NCI-H2196 (cell line): ENCODE measurements at regions not wholly inside any gene's neighbourhood (a gene's known extent, or its start where the extent isn't known, plus 50 kb on each side); places are given as distances from the start of the nearest gene placed in this dataset.
A peak's percentile ranks its signal among the peaks of the same experiment; 100 is the strongest.

Experiments
- DNase-seq: peaks from one replicate; lab custom pipeline; 2025; ENCODE audit not compliant: unreplicated experiment; lab: John Stamatoyannopoulos, UW

DNA sequence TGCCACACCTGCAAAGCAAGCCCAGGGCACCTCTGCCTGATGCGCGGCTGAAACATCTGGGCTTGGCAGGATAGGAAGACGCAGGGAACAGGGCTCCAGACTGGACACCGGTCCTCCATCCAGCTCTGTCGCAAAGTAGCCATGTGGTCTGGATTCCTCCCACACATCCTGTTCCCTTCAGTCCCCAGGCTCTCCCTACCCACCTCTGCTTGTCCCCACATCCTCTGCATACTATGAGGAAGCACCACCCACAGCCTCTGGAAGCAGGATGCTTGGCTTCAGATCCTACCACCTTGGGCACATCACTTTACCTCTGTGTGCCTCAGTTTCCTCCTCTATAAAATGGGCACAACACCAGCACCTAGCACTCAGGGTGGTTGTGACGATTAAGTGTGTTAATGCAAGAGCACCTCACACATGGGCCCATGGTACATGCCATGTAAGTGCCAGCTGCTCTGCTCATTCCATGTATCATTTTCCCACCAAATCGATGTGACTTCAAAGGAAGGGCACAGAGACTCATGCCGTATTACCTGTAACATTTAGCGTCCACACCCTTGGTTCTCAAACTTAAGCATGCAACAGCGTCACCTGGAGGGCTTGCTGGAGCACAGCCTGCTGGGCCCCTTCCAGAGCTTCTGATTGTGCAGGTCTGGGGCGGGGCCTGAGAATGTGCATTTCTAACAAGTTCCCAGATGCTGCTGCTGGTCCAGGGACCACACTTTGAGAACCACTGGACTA, 138.6 kb upstream of the SDK2 start:
- DNase-seq: no peak

DNA sequence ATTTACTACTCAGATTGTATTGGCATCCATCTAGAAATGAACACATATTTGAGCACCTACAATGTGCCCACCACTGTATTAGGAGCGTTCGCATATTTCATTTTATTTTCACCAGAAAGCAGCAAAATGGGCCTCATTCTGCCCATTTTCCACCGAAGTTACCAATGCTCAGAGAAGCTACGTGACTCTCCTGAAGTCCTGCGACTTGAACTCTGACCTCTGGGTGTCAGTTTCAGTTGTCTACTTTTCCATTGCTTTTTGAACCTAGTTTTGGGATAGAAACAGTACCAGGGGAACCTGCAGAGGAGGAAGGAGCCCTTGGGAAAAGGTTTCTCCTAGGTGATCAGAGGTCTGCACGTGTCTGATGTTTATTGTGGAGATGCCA, 139.1 kb upstream of the SDK2 start:
- DNase-seq: no peak

DNA sequence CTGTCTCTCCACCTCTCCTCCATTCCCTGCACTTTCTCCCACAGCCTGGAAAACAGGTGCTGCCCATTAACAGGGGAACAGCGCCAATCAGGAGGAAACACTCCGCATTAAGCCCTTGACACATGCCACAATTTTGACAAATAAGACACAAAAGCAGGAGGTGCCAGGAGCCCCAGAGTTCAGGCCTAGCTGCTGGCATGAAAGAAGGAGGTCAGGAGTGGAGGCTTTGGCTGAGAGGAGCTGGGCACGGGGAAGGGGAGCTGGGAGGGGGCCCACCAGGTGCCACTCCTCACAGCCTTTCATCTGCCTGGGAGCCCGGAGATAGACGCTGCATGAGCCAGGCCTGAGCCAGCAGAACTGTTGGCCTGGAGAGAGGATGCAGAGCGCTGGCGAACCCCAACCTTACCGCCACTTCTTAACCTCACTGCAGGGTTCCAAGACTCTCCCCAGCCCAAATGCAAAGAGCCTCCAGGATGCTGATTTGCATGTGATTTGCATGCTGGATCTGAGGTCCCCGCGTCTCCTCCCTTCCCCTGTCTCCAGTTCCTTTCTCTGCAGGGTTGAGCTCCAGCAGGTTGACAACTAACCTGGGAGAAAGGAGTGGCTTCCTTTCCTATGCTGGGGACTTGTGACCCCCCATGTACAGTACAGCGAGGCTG, 139.8 kb upstream of the SDK2 start:
- DNase-seq: no peak

DNA sequence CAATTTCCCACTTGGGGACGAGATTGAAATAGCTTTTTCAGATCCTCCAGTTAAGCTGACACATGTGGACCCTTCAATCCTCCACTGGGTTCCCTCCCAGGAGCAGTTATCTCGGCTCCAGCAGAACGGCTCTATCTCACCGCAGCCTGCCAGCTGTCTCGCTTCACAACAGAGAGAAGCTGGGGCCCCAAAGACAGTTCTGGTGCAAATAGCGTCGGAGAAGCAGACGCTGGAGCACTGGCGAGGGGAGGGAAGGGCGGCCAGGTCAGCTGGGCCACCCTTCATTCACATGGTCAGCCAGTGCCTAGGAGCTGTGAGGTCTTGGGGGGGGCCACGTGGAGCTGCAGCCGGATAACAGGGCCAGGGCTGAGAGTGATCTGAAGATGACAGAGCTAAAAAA, 141.3 kb upstream of the SDK2 start:
- DNase-seq: no peak

DNA sequence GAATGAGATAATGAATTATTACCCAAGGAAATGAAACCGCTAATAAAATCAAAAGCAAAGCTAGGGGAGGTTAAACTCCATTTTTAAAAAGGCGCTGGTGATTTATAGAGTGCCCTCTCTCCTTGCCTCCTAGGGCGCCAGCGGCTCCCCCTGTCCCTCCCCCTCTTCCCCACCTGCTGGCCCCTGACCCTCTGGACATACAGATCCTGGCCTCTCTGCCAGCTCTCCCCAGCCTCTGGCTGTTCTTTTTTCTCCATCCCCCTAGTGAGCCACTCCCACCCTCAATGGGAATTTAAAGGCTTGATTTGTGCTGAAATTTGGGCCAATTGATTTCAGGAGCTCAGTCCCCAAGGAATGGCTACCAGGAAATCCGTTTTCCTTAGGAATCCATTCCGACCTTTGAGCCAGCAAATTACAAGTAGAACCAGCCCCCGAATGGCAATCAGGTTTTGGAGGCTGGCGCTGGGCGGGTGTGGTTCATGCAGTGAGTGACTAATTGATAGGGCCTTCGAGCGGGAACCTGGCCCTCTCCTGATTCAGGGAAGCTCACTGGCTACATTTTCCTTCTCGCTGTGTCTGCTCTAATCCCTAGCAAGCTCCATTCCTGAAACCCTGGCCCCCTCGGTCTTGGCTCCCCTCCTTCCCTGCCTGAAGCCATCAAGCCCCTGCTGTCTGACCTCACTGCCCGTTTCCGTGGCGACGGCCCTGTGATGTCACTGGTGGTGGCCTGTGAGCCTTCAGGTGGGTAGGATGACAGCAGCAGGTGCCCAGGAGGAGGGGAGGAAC, 141.9 kb upstream of the SDK2 start:
- DNase-seq: no peak

DNA sequence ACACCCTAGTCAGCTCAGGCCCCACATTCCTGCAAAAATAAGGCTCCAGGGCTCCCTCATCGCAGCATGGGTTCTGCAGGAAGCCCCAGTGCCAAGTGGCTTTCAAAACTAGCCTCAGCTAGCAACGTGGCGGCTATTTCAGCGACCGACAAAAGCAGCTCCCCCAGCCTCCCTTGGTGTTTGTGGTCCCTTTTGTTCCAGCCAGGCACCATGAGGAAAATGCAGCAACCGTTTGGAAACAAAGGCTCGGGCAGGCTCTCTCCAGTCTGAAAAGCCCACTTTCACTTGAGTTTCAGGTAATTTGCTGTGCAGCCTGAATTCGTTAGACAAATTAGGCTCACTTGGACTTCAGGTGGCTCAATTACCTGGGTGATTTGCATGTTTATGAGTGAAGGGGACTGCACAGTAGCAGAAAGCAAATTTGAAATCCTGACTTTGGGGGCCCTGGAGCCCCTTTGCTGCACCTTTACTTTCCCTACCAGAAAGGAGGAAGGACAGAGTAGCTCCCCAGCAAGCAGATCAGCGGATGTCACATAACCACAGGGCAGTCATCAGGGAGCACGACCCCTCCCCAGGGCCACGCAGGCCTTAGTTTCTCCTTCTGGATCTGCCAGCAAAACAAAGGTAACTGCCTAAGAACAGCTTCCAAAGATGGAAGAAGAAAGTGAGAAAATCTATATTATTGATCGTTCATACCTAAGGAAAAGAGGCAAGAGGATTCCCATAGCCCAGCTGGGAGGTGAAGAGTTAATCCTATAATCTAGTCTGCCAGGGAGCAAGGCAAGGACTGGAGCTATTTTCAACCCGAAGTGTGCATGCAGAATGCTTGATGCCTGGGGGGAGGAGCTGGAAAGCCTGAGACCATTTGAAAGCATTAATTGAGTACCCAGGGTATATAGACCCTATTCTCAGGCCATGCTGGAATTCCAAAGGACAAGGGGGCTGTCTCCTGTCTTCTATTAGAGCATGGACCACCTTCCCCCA, 143.1 kb upstream of the SDK2 start:
- DNase-seq: no peak

DNA sequence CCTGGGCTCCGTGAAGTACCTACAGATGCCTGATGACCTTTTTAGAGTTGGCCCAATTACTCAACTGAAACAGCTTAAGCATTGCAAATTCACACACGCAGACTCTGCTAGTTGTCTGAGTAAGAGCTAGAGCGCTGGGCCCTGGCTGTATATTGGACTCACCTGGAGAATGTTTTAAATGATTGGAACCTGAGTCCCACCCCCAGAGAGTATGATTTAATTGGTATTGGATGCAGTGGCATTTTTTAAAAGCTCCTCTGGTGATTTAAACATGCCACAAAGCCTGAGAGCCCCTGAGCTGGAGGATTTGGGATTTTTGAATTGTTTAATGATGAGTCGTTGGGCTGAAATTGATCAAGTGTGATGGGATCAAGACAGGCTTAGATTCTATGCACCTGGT, 143.9 kb upstream of the SDK2 start:
- DNase-seq: no peak

DNA sequence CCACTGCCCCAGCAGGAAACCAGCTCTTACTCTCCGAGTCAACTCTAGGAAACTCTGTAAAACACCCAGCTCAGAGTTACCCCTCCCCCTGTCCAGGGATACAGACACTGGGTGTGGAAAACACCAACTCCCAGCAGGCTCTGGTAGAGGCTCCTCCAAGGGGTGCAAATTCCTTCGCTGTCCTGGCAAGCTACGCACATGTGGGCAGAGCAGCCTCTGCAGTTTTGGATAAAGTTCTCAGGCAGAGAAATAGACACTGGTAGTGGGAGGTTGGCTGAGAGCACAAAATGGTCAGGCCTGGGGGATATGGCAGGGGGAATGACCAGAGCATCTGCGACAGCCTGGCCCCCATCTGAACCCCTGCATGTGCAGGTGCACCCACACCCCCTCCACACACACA, 146.9 kb upstream of the SDK2 start:
- DNase-seq: no peak

DNA sequence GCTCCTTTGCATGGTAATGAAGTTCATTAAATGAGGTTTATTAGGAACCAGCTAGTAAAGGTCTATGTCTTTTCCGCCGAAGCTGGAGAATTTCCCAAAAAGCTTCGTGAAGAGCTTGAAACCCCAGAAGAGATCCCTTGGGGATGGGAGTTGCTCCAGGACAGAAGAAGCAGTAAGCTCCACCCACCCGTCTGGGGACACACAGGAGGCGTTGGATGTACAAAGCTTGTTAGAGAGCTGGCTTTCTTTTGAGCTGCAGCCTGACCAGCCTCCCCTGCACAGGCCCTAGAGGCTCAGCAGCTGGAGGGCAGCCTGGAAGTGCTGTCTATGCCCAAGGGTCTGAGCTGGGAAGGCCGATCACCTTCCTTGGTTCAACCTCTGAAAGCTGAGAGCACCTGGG, 147.4 kb upstream of the SDK2 start:
- no peak for DNase-seq

DNA sequence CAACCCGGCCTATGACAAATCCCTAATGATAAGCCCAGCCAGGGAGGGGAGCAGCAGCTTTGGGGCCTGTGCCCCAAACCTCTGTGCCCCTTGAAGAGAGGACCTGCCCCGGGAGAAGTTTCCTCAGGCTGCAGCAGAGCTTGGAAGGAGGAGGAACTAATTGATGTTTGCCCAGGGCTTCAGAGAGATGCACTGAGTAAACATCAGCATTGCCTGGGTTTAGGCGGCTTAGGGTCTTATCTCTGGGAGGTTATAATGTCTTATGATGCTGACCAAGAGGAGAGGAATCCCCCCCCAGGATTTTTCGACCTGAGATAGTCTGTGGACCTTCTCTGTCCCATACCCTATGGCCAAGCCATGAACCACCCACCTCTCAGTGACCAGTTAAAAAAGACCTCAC, 148.7 kb upstream of the SDK2 start:
- no peak for DNase-seq

DNA sequence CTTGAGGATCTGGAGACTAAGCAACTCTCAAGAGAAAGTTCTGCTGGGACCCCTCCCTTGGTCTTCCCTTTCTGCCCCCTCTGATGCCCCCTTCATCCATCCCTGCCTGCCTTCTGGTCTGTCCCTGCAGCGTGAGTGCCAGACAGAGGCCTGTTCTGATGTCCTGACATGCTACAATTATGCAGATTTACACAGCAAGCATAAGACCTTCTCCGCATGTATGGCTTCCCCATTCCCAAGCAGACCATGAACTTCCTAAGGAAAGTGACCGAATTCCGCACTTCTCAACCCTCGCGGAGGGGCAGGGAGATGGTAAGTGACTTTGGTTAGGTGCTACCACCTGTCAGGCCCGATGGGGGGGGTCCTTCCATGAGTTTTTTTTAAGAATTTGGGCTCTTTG, 150.1 kb upstream of the SDK2 start:
- DNase-seq: no peak

DNA sequence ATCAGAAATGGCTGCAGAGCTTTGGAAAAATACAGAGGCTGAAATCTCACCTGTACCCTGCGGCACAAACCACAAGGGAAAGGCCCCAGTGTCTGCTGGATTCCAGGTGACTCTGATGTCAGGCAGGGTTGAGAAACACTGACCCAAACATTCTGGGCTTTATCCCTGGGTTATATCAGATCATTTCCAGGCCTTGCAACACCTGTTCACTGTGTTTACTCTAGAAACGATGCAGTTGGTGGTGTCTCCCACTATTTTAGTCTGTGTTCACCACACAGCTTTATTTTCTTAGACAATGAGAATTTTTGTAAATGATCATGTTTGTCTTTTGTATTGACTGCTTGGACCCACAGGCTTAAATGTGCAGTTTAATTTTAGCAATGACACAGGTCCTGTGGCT, 151.5 kb upstream of the SDK2 start:
- peak; percentile 50 for DNase-seq

DNA sequence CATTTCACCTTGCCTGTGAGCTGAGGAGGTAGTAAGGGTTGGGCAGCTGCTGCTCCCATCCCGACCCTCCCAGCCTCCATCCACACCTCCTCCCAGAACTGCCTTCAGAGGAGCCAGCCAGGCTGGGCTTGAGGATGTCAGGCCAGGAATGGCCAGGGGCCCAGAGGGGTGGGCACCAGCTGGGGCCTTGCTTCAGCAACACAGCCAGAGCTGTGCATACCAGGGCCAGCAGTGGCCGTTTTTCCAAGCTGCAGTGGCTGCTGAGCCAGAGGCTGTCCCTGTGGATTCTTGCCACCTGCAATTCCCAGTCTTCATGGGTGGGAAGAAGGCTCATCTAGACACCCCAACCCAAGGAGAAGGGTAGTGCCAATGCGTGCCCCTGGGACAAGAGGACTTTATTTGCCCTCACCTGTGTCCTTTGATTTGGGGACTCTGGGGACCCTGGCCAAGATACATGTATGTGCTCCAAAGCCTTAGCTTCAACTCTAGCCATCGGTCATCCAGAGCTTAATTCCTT, 153.4 kb upstream of the SDK2 start:
- DNase-seq: no peak

DNA sequence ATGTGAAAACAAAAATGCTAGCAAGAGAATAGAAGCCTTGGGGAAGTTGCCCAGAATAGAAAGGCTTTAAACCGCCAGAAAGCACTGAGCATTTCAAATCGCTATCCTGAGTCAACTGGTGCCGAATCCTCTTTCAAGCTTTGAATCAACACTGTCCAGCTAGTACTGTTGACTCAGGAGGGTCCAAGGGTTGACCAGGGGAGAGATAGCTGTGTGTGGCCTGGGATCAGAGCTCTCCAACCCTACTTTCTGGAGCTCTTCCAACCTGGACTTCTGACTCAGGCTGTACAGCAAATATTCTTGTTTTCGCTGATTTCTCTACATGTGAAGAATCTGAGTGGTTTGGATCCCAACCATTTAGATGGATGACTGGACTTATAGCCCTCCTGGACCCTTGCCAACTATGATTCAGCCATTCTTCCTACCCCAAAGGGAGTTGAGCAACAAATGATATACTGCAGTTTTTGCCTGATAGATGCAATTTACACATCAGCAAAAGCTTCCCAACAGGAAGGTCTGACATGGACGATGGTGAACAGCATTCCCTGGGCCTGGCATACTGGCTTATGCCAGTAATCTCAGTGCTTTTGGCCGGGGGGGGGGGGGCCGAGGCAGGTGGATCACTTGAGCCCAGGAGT, 154.0 kb upstream of the SDK2 start:
- DNase-seq: peak; percentile 62

DNA sequence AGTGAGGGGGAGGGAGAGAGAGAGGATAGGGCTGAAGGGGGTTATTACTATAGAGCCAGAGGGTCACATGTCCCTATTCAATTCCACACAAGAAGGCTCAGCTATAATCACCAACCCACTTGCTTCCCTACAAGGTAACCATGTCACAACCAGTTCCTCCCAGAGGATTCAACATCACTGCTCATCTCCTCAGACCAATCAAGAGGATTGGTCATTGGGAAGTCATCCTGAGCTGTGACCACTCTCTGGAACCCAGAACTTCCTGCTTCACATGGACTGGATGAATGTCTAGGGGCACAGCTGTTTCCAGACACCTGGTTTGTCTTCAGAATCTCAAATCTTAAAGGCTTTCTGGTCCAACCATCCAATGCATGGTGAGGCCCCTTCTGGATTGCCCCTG, 154.9 kb upstream of the SDK2 start:
- DNase-seq: no peak

DNA sequence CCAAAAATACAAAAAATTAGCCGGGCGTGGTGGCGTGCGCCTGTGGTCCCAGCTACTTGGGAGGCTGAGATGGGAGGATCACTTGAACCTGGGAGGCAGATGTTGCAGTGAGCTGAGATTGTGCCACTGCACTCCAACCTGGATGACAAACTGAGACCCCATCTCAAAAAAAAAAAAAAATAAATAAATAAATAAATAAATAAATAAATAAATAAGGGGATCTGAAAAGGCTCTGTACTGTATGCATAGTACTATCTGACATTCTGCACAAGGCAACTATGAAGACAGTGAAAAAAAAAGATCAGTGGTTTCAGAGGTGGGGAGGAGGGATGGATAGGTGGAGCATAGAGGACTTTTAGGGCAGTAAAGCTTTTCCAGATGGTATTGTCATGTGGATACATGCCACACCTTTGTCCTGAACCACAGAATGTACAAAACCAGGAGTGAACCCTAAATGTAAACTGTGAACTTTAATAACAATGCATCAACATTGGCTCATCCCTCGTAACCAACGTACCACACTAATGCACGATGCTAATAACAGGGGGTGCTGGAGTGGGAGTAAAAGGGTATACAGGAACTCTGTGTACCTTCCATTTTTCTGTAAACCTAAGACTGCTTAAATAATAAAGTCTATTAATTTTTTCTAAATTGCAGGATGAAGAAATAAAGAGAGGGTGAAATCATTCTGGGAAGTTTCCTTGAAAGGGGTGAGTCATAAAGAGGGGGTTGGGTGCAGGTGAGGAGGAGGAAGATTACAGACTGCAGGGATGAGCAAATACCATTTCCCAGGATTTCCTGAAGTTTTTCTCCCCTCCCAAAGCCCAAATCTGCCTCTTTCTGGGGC, 155.8 kb upstream of the SDK2 start:
- no peak for DNase-seq

DNA sequence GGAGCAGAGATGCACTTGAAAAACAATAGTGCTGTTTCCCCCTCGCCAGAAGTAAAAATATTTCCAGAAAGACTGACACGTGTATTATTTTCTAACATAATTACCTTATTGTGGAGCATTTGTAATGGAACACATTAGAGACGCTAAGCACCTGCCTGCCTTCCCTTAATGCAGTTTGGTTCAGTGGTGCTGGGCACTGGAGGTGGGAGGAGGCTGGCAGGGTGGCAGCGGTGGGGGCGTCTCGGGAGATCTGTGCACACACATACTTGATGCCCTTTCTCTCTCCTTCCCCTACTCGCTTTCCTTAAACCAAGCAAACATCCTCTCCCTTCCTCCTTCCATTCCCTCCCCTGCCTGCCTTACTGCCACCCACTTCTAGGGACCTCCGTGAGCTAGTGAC, 156.6 kb upstream of the SDK2 start:
- DNase-seq: no peak

DNA sequence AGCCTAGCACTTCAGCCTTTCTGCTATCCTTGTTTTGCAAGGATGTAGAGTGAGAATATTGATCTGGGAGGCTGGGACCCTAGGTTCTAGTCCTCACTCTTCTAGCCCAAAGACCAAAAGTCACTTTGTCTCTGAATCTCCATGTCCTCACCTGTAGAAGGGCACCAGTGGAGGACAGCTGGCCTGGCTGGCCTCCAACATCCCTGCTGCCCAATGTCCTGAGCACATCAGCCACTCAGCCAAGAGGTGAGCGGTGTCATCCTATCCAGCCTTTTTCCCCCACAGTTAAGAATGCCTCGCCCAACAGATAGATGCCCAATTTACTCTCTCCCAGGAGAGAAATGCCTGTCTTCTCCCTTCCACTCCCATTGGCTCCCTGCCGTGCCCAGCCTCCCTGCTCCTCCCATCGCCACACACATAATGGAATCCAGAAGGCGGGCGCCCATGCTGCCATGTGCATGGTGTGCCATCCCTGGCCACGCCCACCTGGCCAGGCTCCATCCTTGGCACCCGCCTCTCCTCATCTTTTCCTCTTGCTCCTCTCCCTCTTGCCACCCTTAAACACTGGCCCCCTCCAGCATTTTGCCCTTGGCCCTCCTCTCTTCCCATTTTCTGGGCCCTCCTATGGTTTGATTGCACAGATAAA, 157.3 kb upstream of the SDK2 start:
- peak; percentile 88 for DNase-seq

DNA sequence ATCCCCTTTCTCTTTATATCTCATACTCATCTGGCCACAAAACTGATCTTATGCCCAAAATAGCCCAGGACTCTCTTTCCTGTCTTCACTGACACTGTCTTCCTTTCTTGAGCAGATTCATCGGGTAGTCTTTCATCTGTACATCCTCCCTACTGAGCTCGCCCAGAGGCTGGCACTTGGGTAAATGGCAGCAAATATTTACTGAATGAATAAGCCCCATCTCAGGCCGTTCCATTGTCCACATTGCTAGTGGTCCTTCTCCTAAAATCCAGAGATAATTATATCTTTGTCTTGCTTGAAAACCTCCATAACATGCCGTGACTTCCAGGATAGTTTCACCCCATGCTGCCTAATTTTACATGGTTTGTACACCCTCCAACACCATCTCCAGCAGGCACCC, 158.1 kb upstream of the SDK2 start:
- DNase-seq: no peak
